ENCODE measurements at regions not wholly inside any gene's neighbourhood (a gene's known extent, or its start where the extent isn't known, plus 50 kb on each side); places are given as distances from the start of the nearest gene placed in this dataset.

DNA sequence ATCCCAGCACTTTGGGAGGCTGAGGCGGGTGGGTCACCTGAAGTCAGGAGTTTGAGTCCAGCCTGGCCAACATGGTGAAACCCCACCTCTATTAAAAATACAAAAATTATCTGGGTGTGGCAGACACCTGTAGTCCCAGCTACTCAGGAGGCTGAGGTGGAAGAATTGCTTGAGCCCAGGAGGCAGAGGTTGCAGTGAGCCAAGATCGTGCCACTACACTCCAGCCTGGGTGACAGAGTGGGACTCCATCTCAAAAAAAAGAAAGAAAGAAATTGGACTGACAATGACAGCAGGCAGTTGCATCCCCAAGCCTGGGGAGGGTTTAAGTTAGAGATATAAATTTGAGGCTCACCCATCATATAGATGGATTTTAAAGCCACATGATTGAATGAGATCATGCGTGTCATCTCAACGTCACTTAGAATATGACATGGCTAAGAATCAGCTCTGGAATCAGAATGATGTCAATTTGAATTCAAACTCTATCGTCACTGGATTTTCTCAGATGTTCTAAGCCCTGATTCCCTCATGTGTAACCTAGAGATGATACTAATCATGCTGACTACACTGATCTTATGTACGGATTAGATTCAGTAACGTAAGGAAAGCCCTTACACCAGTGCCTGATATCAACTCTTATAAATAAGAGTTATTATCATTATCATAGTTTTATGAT, 534.0 kb upstream of the JARID2 start:
- DNase-seq: no peak

DNA sequence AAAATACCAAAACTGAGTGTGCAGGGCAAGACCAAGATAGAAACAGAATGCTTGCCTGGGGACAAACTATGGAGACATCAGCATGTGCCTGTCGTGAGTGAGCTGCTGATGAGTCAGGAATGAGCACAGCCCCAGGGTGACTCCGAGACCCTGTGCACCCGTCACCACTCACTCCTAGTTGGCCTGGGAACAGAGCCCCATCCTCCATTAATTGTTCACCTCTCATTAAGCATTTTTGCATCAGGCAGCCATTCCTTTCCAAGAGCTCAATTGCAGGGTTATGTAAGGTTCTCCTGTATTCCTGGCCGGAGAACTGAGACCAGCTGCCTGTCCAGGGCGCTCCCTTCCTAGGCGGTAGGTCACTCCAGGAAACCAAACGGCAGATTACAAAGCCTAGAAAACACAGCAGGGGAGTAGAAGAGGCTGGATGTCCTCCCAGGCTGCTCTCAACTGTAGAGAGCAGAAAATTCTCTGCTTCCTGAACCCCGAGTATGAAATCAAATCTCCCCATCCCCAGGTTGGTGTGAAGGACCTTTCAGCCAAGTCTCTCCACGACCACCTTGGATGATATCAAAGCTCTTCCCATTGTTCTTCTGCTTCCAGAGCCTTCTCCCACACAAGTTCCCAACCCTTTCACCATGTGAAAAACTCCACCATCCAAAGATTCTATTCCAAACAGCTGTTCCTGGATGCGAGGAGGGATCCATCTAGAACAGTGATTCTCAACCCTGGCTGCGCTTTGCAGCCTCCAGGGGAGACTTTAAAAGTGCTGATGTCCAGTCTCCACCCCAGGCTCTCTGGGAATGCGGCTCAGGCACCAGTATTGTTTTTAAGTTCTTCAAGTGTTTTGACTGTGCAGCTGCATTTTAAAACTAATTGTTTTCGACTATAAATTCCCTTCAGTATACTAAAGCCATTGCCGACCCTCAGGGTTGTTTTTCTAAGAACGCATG, 532.6 kb upstream of the JARID2 start:
- DNase-seq: no peak

DNA sequence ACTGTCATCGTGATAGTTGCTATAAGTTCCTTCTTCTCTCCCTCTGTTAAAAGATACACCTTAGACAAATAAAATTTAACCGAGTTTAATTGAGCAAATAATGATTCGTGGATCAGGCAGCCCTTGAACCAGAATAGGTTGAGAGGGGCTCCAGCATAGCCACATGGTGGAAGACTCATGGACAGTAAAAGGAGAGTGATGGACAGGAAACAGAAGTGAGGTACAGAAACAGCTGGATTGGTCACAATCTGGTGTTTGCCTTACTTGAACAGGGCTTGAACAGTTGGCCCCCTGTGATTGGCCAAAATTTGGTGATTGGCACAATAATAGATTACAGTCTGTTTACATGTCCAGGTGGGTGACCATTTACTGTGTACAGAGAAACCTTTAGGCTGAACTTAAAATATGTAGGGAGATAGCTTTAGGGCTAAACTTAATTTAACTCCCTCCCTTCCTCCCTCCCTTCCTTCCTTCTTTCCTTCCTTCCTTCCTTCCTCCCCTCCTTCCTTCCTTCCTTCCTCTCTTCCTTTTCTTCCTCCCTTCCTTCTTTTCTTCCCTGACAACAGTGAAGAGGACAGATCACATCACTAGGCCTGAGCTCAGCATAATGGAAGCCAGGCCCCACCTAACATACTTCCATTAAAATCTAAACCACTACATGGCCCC, 531.8 kb upstream of the JARID2 start:
- DNase-seq: no peak

DNA sequence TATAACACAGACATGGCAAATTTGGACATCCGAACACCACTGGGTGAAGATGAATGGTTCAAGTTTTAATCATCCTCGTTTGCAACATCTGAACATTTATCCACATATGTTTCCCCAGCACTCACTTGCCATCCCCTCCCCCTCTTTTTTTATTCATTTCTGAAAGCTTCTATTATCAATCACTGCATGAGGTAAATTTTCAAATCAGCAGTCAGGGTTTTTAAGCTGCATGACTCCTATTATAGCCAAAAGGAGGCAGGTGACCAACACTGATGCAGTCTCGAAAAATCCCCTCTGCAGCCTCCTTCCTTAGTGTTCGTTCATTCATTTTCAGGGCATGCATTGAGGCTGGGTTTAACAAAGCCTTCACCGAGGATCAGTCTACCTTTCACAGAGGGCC, 530.8 kb upstream of the JARID2 start:
- DNase-seq: no peak

DNA sequence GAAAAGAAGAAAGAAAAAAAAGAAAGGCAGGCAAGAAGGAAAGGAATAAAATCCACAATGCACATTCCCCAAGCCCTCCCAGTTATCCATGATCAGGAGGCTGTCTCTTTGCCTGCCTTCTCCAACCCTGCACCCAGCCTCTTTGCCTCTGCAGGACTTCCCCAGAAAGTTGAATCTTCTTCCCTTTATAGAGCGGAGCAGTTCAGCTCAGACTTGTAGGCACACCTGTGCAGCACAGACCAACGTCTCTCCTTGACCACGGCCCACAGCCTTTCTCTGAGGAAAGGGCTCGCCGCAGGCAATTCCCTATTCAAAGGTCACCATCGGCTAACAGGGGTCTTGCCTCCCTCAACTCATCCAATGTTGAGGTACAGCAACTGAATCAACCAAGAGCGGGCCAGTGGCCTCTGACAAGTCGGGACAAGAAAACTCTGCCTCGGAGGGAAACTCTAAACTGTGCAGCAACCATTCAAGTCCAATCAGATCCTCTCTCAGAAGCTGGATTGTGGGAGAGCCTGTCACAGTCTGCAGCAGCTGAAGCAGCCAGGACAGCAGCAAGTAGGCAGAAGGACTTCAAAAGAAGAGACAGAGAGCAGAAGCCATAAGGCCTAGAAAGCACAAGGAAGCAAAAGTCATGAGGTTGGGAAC, 529.2 kb upstream of the JARID2 start:
- no peak for DNase-seq

DNA sequence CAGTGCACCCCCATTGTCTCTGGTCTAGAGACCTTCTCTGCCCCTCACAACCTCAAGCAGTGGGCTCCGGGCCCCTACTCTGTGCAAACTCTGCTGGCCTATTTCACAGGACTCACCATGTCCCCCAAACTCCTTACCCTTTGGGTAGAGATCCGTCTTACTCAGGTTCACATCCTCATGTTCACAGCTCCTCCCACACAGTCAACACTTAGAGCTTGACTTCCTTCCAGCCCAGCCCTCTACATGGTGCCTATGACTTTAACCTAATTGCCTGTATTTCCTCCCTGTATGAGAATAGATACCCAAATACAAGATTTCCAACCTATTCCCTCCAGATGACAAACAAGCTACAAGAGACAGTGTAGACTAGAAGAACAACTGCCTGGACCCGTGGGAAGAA, 528.6 kb upstream of the JARID2 start:
- DNase-seq: no peak

DNA sequence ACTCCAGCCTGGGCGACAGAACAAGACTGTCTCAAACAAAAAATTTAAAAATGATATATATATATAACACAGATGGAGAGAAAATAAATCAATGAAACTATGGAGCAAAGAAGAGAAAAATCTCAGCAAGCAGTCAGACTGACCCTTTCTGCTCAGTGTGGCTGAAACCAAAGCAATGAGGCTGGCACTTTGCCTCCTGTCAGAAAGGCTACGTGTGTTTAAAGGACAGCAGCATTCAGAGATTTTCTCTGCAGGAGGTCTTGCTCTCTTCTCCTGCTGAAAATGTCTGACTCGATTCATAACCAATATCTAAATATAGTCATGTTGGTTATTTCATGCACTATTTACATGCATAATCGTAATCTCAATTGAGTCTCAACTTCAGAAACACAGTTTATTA, 527.0 kb upstream of the JARID2 start:
- no peak for DNase-seq

DNA sequence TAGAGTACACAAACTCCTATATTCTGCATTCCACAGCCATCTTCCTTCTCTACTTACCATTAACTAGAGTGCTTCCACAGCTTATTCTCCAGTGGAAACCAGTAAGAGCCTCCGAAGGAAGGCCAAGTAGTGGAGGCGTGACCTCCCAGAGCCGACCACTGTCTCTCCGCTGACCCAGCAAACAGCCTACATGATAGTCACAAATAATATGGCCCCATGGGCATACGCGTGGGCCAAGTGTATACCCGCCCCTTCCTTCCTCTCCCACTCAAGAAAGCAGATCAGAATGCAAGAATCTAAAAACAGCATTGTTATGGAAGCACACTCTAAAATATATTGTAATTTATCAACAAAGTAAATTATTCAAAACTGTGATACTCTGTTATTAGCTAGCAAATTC, 526.6 kb upstream of the JARID2 start:
- DNase-seq: no peak

DNA sequence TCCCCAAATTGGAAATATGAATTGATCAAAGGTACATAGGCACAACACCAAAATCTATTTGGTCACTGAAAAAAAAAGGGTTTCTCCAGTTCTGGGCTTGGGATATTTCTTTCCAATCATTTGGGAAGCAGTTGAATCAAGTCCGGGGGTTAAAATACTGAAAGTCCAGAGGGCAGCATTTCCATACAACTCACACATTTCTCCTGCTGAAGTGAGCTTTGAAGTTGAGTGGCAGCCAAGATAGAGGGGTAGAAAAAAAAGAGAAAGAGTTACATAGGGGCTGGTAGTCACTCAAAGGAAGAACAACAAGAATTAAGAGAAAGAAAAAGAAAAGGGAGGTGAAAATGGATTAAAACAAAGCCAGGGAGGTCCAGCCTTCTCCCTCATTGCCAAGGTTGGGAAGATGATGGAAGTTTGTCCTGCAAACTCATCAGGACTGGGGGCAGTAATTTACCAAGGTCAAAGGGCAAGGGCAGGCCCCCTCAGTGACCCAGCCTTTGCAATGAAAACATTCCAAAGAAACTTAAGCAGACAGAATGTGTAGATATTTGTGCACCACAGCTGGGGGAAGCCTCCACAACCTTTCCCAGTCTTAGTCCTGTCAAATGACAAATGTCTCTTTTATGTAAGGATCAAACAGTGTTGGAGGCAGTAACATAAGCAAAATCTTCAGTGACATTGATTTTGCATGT, 525.3 kb upstream of the JARID2 start:
- DNase-seq: no peak

DNA sequence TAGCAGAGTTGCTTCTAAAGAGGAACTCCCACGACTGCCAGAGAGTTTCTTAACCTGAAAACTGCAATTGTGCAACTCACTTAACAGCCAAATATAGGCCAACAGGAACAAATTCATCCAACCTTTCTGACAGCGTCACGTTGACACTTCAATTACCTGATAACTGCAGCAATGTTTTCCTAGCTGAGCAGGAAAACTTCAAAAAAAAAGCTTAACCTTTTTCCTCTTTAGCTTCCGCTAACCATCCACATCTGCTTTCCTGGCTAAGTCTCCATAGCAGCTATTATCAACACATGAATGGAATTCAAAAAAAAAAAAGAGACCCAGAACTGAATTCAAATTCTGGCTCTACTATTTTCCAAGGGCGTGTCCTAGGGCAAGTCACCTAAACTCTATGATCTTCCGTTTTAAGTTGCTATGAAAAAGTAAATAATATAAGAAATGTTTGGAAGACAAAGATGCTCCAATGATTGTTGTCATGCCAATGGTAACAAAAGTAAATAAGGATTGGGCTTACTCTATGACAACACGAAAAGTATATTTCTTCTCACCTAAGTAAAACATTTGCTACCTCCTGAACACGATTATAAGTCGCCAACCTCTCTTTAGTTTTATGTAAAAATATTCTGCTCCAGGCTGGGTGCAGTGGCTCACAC, 524.6 kb upstream of the JARID2 start:
- no peak for DNase-seq

DNA sequence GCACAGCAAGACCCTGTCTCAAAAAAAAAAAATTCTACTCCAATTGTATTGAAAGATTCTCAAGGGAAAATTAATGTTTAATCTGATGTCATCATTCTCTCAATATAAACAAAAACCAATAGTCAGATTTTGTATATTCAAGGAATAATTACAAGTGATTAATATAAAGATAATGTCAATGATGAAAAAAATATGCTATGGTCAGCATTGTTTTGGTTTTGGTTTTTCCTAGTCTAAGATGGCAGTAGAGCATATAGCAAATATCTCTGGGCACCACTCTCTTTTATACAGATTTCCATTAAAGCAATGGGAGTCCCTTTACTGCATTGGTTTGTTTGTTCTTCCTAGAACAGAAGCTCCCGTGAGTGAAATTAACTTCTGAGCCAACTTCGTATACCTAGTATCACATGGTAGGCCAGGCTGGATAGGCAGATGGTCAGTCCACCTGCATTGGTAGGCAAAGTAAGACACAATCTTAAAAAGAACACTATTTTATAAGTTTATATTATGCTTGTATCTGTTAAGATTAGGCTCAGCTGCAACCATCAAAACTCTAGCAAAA, 523.8 kb upstream of the JARID2 start:
- DNase-seq: no peak

DNA sequence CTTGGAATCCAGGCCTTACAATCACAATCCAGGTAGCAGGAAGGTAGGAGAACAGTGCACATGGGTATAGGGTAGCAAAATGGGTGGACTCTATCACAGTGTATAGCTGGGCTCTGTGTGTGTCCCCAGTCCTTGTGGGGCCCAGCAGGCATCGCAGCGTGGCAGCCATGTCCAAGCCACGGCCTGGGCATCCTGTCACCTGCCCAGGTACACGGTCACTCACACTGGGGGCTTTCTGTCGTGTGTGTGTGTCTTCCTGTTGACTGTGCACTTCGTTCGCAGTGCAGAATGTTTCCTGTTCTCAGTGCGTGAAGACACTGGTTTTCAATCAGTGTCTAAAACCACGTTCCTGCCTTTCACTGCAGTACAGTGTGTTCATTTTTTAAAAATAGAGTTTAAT, 523.2 kb upstream of the JARID2 start:
- DNase-seq: no peak

DNA sequence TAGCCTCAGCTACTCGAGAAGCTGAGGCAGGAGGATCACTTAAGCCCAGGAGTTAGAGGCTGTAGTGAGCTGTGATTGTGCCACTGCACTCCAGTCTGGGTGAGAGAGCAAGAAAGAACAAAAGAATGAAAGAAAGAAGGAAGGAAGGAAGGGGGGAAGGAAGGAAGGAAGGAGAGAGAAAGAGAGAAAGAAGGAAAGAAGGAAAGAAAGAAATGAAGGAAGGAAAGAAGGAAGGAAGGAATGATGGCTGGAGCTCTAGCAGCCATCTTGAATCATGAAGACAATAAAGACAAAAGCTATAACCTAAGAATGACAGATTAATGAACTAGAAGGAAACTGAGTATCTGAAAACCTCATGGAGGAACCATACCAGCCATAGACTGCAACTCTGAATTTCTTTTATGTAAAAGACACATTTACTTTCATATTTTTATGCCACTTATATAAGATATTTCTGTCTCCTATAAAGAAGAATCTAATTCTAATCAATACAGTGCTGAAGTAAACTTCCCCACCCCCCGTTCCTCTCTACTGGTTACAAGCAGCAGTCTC, 522.3 kb upstream of the JARID2 start:
- DNase-seq: no peak

DNA sequence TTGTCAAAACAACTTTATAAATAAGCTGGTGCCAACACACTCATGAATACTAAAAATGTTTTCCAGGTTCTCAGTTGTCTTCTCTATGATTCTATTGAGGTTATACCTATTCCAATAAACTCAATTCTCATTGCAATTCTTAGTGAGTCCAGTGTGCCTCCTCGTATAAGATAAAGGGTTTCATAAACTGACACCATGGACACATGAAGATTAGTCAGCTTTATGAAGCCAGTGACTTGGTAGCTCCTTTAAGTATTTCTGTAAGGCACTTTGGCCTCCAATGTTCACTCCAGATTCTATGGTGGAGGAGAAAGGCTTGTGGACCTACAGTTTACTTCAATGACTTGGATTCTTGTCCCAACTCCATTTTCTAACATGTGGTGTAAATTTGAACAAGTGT, 521.3 kb upstream of the JARID2 start:
- DNase-seq: no peak

DNA sequence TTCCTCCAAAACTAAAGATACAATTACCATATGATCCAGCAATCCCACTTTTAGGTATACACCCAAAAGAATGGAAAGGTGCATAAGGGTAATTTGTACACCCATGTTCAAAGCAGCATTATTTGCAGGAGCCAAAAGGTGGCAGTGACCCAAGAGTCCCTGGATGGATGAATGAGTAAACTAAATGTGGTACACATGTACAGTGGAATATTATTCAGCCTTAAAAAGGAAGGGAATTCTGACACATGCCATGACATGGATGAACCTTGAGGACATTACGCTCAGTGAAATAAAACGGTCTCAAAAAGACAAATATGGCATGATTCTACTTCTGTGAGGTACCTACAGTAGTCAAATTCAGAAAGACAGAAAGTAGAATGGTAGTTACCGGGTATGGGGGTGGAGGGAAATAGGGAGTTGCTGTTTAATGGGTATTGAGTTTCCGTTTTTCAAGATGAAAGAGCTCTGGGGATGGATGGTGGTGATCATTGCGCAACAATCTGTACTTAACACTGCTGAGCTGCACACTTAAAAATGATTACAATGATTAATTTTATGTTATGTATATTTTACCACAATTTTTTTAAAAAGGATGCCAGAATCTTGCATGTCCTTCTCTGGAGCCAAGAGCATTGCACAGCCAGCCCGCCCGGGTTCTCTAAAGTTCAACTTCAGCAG, 518.9 kb upstream of the JARID2 start:
- no peak for DNase-seq

DNA sequence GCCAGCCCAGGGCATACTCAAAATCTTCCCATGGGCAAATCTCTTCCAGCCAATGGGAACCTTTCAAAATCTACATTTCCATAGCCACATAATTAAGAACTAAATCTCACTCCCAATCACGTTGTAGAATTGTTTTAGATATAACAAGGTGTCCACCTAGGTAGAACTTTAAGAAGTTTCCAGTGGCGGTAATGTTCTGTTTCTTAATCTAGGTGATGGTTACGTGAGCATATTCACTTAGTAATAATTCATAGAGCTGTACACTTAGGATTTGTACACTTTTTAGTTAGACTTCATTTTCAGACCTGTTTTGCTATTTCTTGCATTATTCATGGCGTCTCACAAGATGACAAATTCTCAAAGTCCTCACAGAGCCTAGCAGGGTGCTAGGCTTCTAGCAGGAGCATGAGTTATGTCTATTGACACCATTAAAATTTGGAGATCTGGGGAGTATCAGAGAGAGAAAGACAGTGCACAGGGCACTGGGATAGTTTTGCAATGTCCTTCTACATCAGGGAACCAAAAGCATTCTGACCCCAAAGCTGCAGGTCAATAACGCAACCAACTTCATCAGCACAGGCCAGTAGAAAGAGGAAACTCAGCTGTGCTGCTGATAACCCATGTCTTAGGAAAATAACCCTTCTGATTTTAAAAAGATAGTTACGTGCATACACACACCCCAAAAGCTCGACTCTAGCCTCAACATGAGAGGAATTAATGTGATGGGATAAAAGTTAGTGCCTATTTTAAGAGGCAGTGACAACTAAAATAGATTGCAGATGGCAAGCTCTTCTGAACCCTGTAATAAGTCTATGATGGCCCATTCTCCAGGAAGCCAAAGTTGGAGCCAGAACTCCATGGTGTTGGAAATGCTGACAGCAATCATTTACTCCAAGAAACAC, 518.1 kb upstream of the JARID2 start:
- DNase-seq: no peak

DNA sequence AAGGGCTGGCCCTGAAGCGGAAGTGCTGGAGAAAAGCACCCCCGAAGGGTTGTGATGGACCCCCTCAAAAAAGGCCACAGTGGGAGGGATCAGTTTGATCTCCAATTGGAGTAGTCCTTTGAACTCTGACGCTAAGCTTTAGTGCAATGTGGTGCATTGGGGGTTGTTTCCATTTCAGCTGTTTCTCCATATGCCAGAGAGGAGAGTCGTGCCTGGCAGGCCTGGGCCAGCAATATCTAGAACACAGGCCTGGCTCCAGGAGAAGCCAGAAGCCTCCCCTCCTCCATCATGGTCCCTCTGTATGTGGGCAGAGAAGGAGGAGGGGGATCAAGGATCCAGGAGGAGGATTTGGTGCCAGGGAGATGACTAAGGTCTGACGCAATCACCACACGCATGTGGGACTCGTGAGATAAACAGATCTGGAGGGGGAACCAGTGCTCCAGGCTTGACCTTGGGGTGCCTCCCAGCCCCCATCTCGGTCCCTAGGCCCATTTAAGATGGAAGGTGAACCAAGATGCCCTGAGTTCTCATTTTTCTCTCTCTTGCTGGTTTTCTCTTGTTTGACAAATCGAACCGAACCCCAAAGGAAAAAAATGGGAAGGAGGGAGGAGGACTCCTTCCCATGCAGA, 517.4 kb upstream of the JARID2 start:
- no peak for DNase-seq

DNA sequence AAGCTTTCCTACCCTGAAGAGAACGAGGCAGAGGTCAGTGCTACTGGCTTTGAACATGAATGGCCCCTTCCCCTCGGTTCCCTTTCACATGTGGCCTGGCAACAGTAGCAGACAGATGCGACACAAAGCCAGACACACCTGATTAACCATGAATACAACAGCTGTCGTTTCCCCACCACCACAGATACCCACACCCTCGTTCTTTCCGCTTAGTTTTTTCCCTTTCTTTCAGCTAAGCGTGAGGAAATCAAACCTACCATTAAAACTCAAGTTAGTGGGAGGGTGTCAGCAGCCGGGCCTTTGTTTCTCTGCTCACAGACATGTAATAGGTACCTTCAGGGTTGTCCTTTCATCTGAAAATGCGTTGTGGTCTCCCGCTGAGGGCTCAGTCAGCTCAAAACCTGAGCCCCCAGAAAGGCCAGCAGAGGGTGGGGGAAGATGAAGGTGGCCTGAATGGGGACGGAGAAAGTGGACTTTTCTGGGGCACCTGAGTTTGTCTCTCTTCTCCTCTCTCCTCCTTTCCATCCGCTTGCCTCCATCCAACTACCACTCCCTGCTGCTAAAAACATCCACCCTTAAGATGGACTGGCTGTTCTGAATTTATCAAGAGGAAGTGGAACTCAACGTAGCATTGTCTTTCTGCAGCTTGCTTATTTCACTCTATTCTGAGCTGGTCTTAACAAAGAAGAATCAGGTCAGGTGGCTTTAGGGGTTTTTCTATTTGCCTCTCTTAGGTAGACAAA, 516.6 kb upstream of the JARID2 start:
- DNase-seq: no peak

DNA sequence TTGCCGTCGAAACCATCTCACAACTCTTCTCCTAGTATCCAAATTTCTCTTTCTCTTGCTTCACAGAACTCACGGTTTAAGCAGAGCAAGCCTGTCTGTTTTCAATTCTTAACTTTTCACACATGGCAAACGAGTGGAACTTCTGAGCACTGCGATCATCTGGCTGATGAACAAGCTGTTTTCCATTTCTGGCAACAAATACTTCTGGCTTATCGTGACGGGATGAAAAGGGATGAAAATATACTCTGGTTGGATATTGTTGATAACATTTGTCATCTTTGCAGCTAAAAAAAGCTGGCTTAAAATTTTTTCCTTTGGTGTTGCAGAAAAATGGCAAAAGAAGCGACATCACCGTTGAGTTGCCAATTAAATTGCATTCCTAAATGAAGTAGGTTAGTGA, 515.2 kb upstream of the JARID2 start:
- no peak for DNase-seq
